Stimulated activated CD8-positive, alpha-beta memory T cell treated with anti-CD3 and anti-CD28 coated beads, Interleukin-7, amount 100 ng/mL, for 48 hours (primary cell): ENCODE measurements at regions not wholly inside any gene's neighbourhood (a gene's known extent, or its start where the extent isn't known, plus 50 kb on each side); places are given as distances from the start of the nearest gene placed in this dataset.
A peak's percentile ranks its signal among the peaks of the same experiment; 100 is the strongest.

Experiments
- DNase-seq, 2 donors: peaks; one replicate each; pipeline ENCODE4 v3.0.0-alpha.2; 2020; ENCODE audit warnings: low read depth in 1 of 2; ENCODE audit errors: extremely low read depth in 1 of 2

GRCh38 chr10:88058750-88059149, 195.3 kb downstream of the PTEN start:
- no peak for DNase-seq

- DNase-seq: no peak
These were observed 195.8 kb downstream of the PTEN start for GRCh38 chr10:88059190-88059589.

GRCh38 chr10:88060762-88061161, 197.3 kb downstream of the PTEN start:
- peak in 1 of 2 donors; percentile 17 for DNase-seq

- DNase-seq: no peak
These were observed 199.0 kb downstream of the PTEN start for GRCh38 chr10:88062385-88062784.

- no peak for DNase-seq
These were observed 199.5 kb downstream of the PTEN start for GRCh38 chr10:88062798-88063472.

- no peak for DNase-seq
These were observed 200.6 kb downstream of the PTEN start for GRCh38 chr10:88063861-88064557.

GRCh38 chr10:88064608-88065382, 201.4 kb downstream of the PTEN start:
- DNase-seq: peak in 1 of 2 donors; percentile 67

- DNase-seq: peak in 1 of 2 donors; percentile 48
These were observed 202.1 kb downstream of the PTEN start for GRCh38 chr10:88065383-88066049.

- no peak for DNase-seq
These were observed 202.9 kb downstream of the PTEN start for GRCh38 chr10:88066319-88066718.

GRCh38 chr10:88066876-88067275, 203.5 kb downstream of the PTEN start:
- DNase-seq: no peak

GRCh38 chr10:88067737-88068136, 204.3 kb downstream of the PTEN start:
- DNase-seq: no peak

GRCh38 chr10:88069338-88069737, 205.9 kb downstream of the PTEN start:
- no peak for DNase-seq

GRCh38 chr10:88070080-88070880, 206.9 kb downstream of the PTEN start:
- no peak for DNase-seq

- no peak for DNase-seq
These were observed 208.5 kb downstream of the PTEN start for GRCh38 chr10:88071879-88072278.

- DNase-seq: no peak
These were observed 210.3 kb downstream of the PTEN start for GRCh38 chr10:88073682-88074081.

GRCh38 chr10:88074971-88075370, 211.5 kb downstream of the PTEN start:
- no peak for DNase-seq

- no peak for DNase-seq
These were observed 212.8 kb downstream of the PTEN start for GRCh38 chr10:88076027-88076880.

GRCh38 chr10:88077977-88078376, 214.6 kb downstream of the PTEN start:
- no peak for DNase-seq

- no peak for DNase-seq
These were observed 216.8 kb downstream of the PTEN start for GRCh38 chr10:88080213-88080612.
